C4-2B (cell line): ENCODE measurements at regions not wholly inside any gene's neighbourhood (a gene's known extent, or its start where the extent isn't known, plus 50 kb on each side); places are given as distances from the start of the nearest gene placed in this dataset.

Source experiments
- H3K27ac ChIP-seq: fragments of 450-650 bp; 2 replicates; pipeline ENCODE4 v1.5.1; 2017
- CTCF ChIP-seq: fragments of 450-650 bp; conservative IDR thresholded peaks from 2 replicates; pipeline ENCODE4 v1.5.1; 2017; ENCODE audit warnings: mild to moderate bottlenecking
- ZFX ChIP-seq: fragments of 450-650 bp; IDR thresholded peaks from 2 replicates; pipeline ENCODE4 v1.6.1; 2017

- H3K27ac ChIP-seq = no peak overlapping the region
- TF ChIP-seq ZFX = no peak
- no peak for TF ChIP-seq CTCF
Observed at GRCh38 chr3:145377301-145377700, 783.7 kb downstream of the PLOD2 start.

- no peak overlapping the region for H3K27ac ChIP-seq
- TF ChIP-seq CTCF (no peak), ZFX (no peak)
Observed at GRCh38 chr3:145383416-145383815, 777.6 kb downstream of the PLOD2 start.

- TF ChIP-seq CTCF = no peak
- H3K27ac ChIP-seq = no peak overlapping the region
Observed at GRCh38 chr3:145384307-145384706, 776.7 kb downstream of the PLOD2 start.

- H3K27ac ChIP-seq = no peak overlapping the region
- no peak for TF ChIP-seq CTCF
- TF ChIP-seq ZFX = no peak
Observed at GRCh38 chr3:145387211-145387610, 773.8 kb downstream of the PLOD2 start.

- no peak for TF ChIP-seq CTCF
- TF ChIP-seq ZFX = no peak
Observed at GRCh38 chr3:145395421-145395820, 765.6 kb downstream of the PLOD2 start.

GRCh38 chr3:145411605-145412004 lies 749.4 kb downstream of the PLOD2 start:
- H3K27ac ChIP-seq = no peak overlapping the region
- TF ChIP-seq ZFX (no peak), CTCF (no peak)

More at GRCh38 chr3:145395421-145395820, 765.6 kb downstream of the PLOD2 start:
- H3K27ac ChIP-seq = no peak overlapping the region

GRCh38 chr3:145417678-145418077 lies 743.3 kb downstream of the PLOD2 start:
- TF ChIP-seq CTCF (no peak), ZFX (no peak)
- no peak overlapping the region for H3K27ac ChIP-seq
